Thyroid gland (tissue), 4 donors: ENCODE measurements at regions not wholly inside any gene's neighbourhood (a gene's known extent, or its start where the extent isn't known, plus 50 kb on each side); places are given as distances from the start of the nearest gene placed in this dataset.

Source experiments
- POLR2A ChIP-seq, 2 donors: fragments of 450-650 bp; IDR thresholded peaks; one replicate each; pipeline ENCODE4 v1.6.1; 2017; ENCODE audit warnings: antibody characterized with exemption in 2 of 2, mild to moderate bottlenecking in 2 of 2, moderate library complexity in 1 of 2
- TF ChIP-seq, protein P1 (sequence below), 6 experiments: fragments of 200-600 bp in 3 of 6; fragments of 450-650 bp in 3 of 6; sonication (generic) in 3 of 6; IDR thresholded peaks; one replicate each; pipeline ENCODE4 v1.5.1; 2016 to 2019; ENCODE audit warnings: antibody characterized with exemption in 6 of 6, mild to moderate bottlenecking in 2 of 6, inconsistent platforms in 1 of 6, moderate library complexity in 1 of 6

GRCh38 chr14:44701563-44702263 lies 194.6 kb upstream of the FSCB start:
- TF ChIP-seq, protein P1, sequence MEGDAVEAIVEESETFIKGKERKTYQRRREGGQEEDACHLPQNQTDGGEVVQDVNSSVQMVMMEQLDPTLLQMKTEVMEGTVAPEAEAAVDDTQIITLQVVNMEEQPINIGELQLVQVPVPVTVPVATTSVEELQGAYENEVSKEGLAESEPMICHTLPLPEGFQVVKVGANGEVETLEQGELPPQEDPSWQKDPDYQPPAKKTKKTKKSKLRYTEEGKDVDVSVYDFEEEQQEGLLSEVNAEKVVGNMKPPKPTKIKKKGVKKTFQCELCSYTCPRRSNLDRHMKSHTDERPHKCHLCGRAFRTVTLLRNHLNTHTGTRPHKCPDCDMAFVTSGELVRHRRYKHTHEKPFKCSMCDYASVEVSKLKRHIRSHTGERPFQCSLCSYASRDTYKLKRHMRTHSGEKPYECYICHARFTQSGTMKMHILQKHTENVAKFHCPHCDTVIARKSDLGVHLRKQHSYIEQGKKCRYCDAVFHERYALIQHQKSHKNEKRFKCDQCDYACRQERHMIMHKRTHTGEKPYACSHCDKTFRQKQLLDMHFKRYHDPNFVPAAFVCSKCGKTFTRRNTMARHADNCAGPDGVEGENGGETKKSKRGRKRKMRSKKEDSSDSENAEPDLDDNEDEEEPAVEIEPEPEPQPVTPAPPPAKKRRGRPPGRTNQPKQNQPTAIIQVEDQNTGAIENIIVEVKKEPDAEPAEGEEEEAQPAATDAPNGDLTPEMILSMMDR (IDR thresholded peaks at IDR 0.05) = no peak
- TF ChIP-seq POLR2A (IDR thresholded peaks at IDR 0.05) = no peak
